Thyroid gland (tissue), 4 donors: ENCODE measurements at regions not wholly inside any gene's neighbourhood (a gene's known extent, or its start where the extent isn't known, plus 50 kb on each side); places are given as distances from the start of the nearest gene placed in this dataset.

ENCODE experiments used
- DNase-seq, 2 donors: peaks; one replicate each; pipeline ENCODE4 v3.0.0-alpha.2; 2019
- H3K27ac ChIP-seq, 3 donors: fragments of 200-600 bp; sonication (generic); 1 replicate in 2 of 3; 2 replicates in 1 of 3; pipeline ENCODE4 v1.5.1; 2016 to 2019; ENCODE audit warnings: mild to moderate bottlenecking in 1 of 3, moderate library complexity in 1 of 3
- H3K27me3 ChIP-seq: fragments of 200-600 bp; sonication (generic); one replicate; pipeline ENCODE4 v1.5.1; 2019
- H3K36me3 ChIP-seq, 2 donors: fragments of 200-600 bp; sonication (generic); one replicate each; pipeline ENCODE4 v1.5.1; 2016 to 2019
- H3K4me1 ChIP-seq, 2 donors: fragments of 200-600 bp; sonication (generic); one replicate each; pipeline ENCODE4 v1.5.1; 2017 to 2019
- H3K4me3 ChIP-seq, 3 donors: fragments of 200-600 bp; sonication (generic); replicated peaks in 1 of 3; 1 replicate in 2 of 3; 2 replicates in 1 of 3; pipeline ENCODE4 v1.5.1; 2016; ENCODE audit warnings: mild to moderate bottlenecking in 1 of 3
- H3K9me3 ChIP-seq: fragments of 200-600 bp; sonication (generic); one replicate; pipeline ENCODE4 v1.5.1; 2017
- CTCF ChIP-seq, 6 experiments: fragments of 200-600 bp in 3 of 6; fragments of 450-650 bp in 3 of 6; sonication (generic) in 3 of 6; IDR thresholded peaks; one replicate each; pipeline ENCODE4 v1.5.1; 2016 to 2019; ENCODE audit warnings: antibody characterized with exemption in 6 of 6, mild to moderate bottlenecking in 2 of 6, inconsistent platforms in 1 of 6, moderate library complexity in 1 of 6
- POLR2A ChIP-seq, 2 donors: fragments of 450-650 bp; IDR thresholded peaks; one replicate each; pipeline ENCODE4 v1.6.1; 2017; ENCODE audit warnings: antibody characterized with exemption in 2 of 2, mild to moderate bottlenecking in 2 of 2, moderate library complexity in 1 of 2
- WGBS, 2 donors: methylation state at CpG; one replicate each; pipeline ENCODE4 v1.1.5; 2017; 5-methylcytosine and 5-hydroxymethylcytosine counted together
- intact Hi-C: fragments of 100-400 bp; cut with DNase I; formaldehyde crosslinking; loops from one replicate; pipeline ENCODE4 v1.15.1; 2023

GRCh38 chr1:213864091-213864490, 123.7 kb upstream of the PROX1 start:
- no peaks in the 10 kb centered on the region for H3K9me3 ChIP-seq
- no peaks in the 10 kb centered on the region for H3K27me3 ChIP-seq
- WGBS, 2 donors: 83 to 93% methylated on average over 4 of the region's 4 CpGs
- H3K27ac ChIP-seq: no peak overlapping the region
- TF ChIP-seq POLR2A (IDR thresholded peaks at IDR 0.05) (no peak), CTCF (IDR thresholded peaks at IDR 0.05) (no peak)
- no peak for DNase-seq
- intact Hi-C loops: no loop called here
- H3K4me1 ChIP-seq: no peaks in the 10 kb centered on the region
- no peak overlapping the region for H3K4me3 ChIP-seq
- H3K36me3 ChIP-seq: no peaks in the 10 kb centered on the region

- Histone ChIP-seq H3K4me3 (no peak overlapping the region), H3K27me3 (no peaks in the 10 kb centered on the region), H3K4me1 (peaks cover 0 to 7% of the 10 kb centered on the region in 2 donors), H3K36me3 (no peaks in the 10 kb centered on the region), H3K27ac (no peak overlapping the region), H3K9me3 (no peaks in the 10 kb centered on the region)
- TF ChIP-seq POLR2A (IDR thresholded peaks at IDR 0.05) (no peak), CTCF (IDR thresholded peaks at IDR 0.05) (no peak)
- no peak for DNase-seq
- intact Hi-C loops: no loop called here
- WGBS, 2 donors: 93% methylated on average over 2 of the region's 2 CpGs
These were observed 119.3 kb upstream of the PROX1 start for GRCh38 chr1:213868482-213868881.

- no peak for DNase-seq
- WGBS, 2 donors: 85 to 94% methylated on average over 4 of the region's 4 CpGs
- Histone ChIP-seq H3K27ac (no peak overlapping the region), H3K36me3 (no peaks in the 10 kb centered on the region), H3K4me3 (no peak overlapping the region), H3K9me3 (no peaks in the 10 kb centered on the region), H3K4me1 (peaks cover 0 to 15% of the 10 kb centered on the region in 2 donors), H3K27me3 (no peaks in the 10 kb centered on the region)
- intact Hi-C loops: no loop called here
- TF ChIP-seq CTCF (IDR thresholded peaks at IDR 0.05) (no peak), POLR2A (IDR thresholded peaks at IDR 0.05) (no peak)
These were observed 116.6 kb upstream of the PROX1 start for GRCh38 chr1:213871179-213871578.

GRCh38 chr1:213874789-213875188, 113.0 kb upstream of the PROX1 start:
- H3K9me3 ChIP-seq: no peaks in the 10 kb centered on the region
- intact Hi-C loops: no loop called here
- no peak overlapping the region for H3K27ac ChIP-seq
- H3K4me1 ChIP-seq: peaks cover 5 to 20% of the 10 kb centered on the region in 2 donors
- WGBS, 2 donors: 53 to 55% methylated on average over 7 of the region's 7 CpGs
- no peaks in the 10 kb centered on the region for H3K36me3 ChIP-seq
- no peak overlapping the region for H3K4me3 ChIP-seq
- DNase-seq: peak; percentile 6 to 13
- TF ChIP-seq POLR2A (IDR thresholded peaks at IDR 0.05): no peak
- no peak for TF ChIP-seq CTCF (IDR thresholded peaks at IDR 0.05)
- H3K27me3 ChIP-seq: no peaks in the 10 kb centered on the region

GRCh38 chr1:213876531-213876930, 111.2 kb upstream of the PROX1 start:
- no peaks in the 10 kb centered on the region for H3K9me3 ChIP-seq
- no peaks in the 10 kb centered on the region for H3K36me3 ChIP-seq
- no peaks in the 10 kb centered on the region for H3K27me3 ChIP-seq
- no peak overlapping the region for H3K27ac ChIP-seq
- H3K4me3 ChIP-seq: no peak overlapping the region
- intact Hi-C loops: no loop called here
- H3K4me1 ChIP-seq: peaks cover 5 to 20% of the 10 kb centered on the region in 2 donors
- TF ChIP-seq CTCF (IDR thresholded peaks at IDR 0.05) (no peak), POLR2A (IDR thresholded peaks at IDR 0.05) (no peak)
- no peak for DNase-seq
